ENCODE measurements at regions not wholly inside any gene's neighbourhood (a gene's known extent, or its start where the extent isn't known, plus 50 kb on each side); places are given as distances from the start of the nearest gene placed in this dataset.

- no peak overlapping the region for H3K4me2 ChIP-seq (ENCODE audit: control insufficient read depth, insufficient read depth)
- in situ Hi-C loops (cut with MboI): no loop called here
- H3K4me3 ChIP-seq: no peak overlapping the region
- H2AFZ ChIP-seq (ENCODE audit: control insufficient read depth, low read depth, low read length): no peak overlapping the region
- ChIA-PET SMC1A (ENCODE audit: uncharacterized antibody, unreplicated experiment) (interaction anchor here (0.6 to 1.7 kb wide), 5 partner anchors 10 to 183 kb away, joined by 3 to 6 read pairs (median 3); no protein-coding TSS in a partner anchor), RAD21 (ENCODE audit: unreplicated experiment) (no interaction called here), CTCF (interaction anchor here (0.8 to 1.8 kb wide), 4 partner anchors 14 to 1730 kb away, joined by 3 to 8 read pairs (median 3); no protein-coding TSS in a partner anchor), POLR2A (no interaction called here)
- FAIRE-seq (no peak), ATAC-seq (no peak), DNase-seq (ENCODE audit: low read depth, low spot score) (no peak)
- H3K27me3 ChIP-seq (replicated peaks in 1 of 2; ENCODE audit: control insufficient read depth in 2 of 2, insufficient read depth in 2 of 2, low read length in 1 of 2): peaks cover 0 to under 1% of the 10 kb centered on the region in 2 experiments; a peak in 2 of 4 replicates
- no peaks in the 10 kb centered on the region for H3K9me3 ChIP-seq (replicated peaks; ENCODE audit: control insufficient read depth, insufficient read depth, low read length)
- BruUV-seq (replicated peaks): no TSS peak
- H3K9ac ChIP-seq (ENCODE audit: control insufficient read depth, insufficient read depth, low read length): no peak overlapping the region
- no peaks in the 10 kb centered on the region for H4K20me1 ChIP-seq (ENCODE audit: control insufficient read depth, insufficient read depth)
- H3K4me1 ChIP-seq (ENCODE audit: control insufficient read depth, insufficient read depth, low read length): no peaks in the 10 kb centered on the region
- WGBS (ENCODE audit: insufficient coverage, insufficient replicate concordance, low lambda C conversion rate, missing lambda C conversion rate): 0% methylated on average over 1 of the region's 1 CpG
- H3K79me2 ChIP-seq (ENCODE audit: control insufficient read depth, insufficient read depth, low read length): no peaks in the 10 kb centered on the region
- no peak overlapping the region for H3K27ac ChIP-seq (ENCODE audit: control insufficient read depth, insufficient read depth)
- no peaks in the 10 kb centered on the region for H3K36me3 ChIP-seq (ENCODE audit: control insufficient read depth in 2 of 2, insufficient read depth in 2 of 2, low read length in 1 of 2)
- intact Hi-C loops (cut with micrococcal nuclease; ENCODE audit: unreplicated experiment): no loop called here
- TF ChIP-seq FOXK2 (IDR thresholded peaks at IDR 0.05) (no peak), PKNOX1 (IDR thresholded peaks at IDR 0.05) (peak; percentile 88), YBX1 (IDR thresholded peaks at IDR 0.05) (no peak), RCOR1 (conservative IDR thresholded peaks at IDR 0.05; ENCODE audit: low read depth, low read length) (no peak), ZNF24 (IDR thresholded peaks at IDR 0.05) (no peak), KAT2A (conservative IDR thresholded peaks at IDR 0.05; ENCODE audit: control insufficient read depth, low read depth, low read length) (no peak), JUND (IDR thresholded peaks at IDR 0.05; ENCODE audit: low read depth, low read length) (no peak), E2F8 (IDR thresholded peaks at IDR 0.05; ENCODE audit: low read depth, partially characterized antibody) (no peak), IKZF1 (conservative IDR thresholded peaks at IDR 0.05) (no peak), ZNF384 (IDR thresholded peaks at IDR 0.05; ENCODE audit: borderline replicate concordance, low read depth, low read length) (peak; percentile 52)
- TF ChIP-seq, protein P1, sequence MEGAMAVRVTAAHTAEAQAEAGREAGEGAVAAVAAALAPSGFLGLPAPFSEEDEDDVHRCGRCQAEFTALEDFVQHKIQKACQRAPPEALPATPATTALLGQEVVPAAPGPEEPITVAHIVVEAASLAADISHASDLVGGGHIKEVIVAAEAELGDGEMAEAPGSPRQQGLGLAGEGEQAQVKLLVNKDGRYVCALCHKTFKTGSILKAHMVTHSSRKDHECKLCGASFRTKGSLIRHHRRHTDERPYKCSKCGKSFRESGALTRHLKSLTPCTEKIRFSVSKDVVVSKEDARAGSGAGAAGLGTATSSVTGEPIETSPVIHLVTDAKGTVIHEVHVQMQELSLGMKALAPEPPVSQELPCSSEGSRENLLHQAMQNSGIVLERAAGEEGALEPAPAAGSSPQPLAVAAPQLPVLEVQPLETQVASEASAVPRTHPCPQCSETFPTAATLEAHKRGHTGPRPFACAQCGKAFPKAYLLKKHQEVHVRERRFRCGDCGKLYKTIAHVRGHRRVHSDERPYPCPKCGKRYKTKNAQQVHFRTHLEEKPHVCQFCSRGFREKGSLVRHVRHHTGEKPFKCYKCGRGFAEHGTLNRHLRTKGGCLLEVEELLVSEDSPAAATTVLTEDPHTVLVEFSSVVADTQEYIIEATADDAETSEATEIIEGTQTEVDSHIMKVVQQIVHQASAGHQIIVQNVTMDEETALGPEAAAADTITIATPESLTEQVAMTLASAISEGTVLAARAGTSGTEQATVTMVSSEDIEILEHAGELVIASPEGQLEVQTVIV (IDR thresholded peaks at IDR 0.05; ENCODE audit: borderline replicate concordance, partially characterized antibody): no peak
- TF ChIP-seq, protein P2, sequence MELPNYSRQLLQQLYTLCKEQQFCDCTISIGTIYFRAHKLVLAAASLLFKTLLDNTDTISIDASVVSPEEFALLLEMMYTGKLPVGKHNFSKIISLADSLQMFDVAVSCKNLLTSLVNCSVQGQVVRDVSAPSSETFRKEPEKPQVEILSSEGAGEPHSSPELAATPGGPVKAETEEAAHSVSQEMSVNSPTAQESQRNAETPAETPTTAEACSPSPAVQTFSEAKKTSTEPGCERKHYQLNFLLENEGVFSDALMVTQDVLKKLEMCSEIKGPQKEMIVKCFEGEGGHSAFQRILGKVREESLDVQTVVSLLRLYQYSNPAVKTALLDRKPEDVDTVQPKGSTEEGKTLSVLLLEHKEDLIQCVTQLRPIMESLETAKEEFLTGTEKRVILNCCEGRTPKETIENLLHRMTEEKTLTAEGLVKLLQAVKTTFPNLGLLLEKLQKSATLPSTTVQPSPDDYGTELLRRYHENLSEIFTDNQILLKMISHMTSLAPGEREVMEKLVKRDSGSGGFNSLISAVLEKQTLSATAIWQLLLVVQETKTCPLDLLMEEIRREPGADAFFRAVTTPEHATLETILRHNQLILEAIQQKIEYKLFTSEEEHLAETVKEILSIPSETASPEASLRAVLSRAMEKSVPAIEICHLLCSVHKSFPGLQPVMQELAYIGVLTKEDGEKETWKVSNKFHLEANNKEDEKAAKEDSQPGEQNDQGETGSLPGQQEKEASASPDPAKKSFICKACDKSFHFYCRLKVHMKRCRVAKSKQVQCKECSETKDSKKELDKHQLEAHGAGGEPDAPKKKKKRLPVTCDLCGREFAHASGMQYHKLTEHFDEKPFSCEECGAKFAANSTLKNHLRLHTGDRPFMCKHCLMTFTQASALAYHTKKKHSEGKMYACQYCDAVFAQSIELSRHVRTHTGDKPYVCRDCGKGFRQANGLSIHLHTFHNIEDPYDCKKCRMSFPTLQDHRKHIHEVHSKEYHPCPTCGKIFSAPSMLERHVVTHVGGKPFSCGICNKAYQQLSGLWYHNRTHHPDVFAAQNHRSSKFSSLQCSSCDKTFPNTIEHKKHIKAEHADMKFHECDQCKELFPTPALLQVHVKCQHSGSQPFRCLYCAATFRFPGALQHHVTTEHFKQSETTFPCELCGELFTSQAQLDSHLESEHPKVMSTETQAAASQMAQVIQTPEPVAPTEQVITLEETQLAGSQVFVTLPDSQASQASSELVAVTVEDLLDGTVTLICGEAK (IDR thresholded peaks at IDR 0.05; ENCODE audit: borderline replicate concordance): no peak
Measured at GRCh38 chr6:16950825-16951495, 150.9 kb upstream of the STMND1 start.
